ENCODE measurements at regions not wholly inside any gene's neighbourhood (a gene's known extent, or its start where the extent isn't known, plus 50 kb on each side); places are given as distances from the start of the nearest gene placed in this dataset.

- peak; percentile 32 for DNase-seq (ENCODE audit: low read depth, low spot score)
- dilution Hi-C loops (cut with MboI; ENCODE audit: extremely low pct_ligation_motif_present, low sequenced_read_pairs), result no loop called here
- Histone ChIP-seq H3K79me2 (ENCODE audit: control insufficient read depth, insufficient read depth, low read length) (no peaks in the 10 kb centered on the region), H3K9me3 (ENCODE audit: control insufficient read depth, low read depth, low read length) (no peaks in the 10 kb centered on the region), H3K4me2 (ENCODE audit: control insufficient read depth, extremely low read depth, insufficient read depth, low read depth, low read length) (peak overlapping the region; percentile 95), H3K4me3 (ENCODE audit: control insufficient read depth in 2 of 3, extremely low read depth in 1 of 3, insufficient read depth in 2 of 3, low read depth in 1 of 3, low read length in 3 of 3) (peak overlapping the region in 2 of 3 experiments; percentile 2 to 47), H3K9me1 (ENCODE audit: control insufficient read depth, extremely low read depth, insufficient read depth, low read length) (no peaks in the 10 kb centered on the region), H3K27ac (ENCODE audit: control insufficient read depth, insufficient read depth, low read length) (peak overlapping the region; percentile 86), H3K9ac (ENCODE audit: control insufficient read depth, extremely low read depth, insufficient read depth, low read length) (peak overlapping the region; percentile 34), H3K36me3 (ENCODE audit: control insufficient read depth in 2 of 2, extremely low read depth in 1 of 2, insufficient read depth in 2 of 2, low read length in 2 of 2) (no peaks in the 10 kb centered on the region), H2AFZ (ENCODE audit: control insufficient read depth, low read length) (peak overlapping the region; percentile 86), H3K27me3 (ENCODE audit: control insufficient read depth, extremely low read depth, insufficient read depth, low read length) (no peaks in the 10 kb centered on the region), H4K20me1 (ENCODE audit: control insufficient read depth, extremely low read depth, insufficient read depth, low read length) (no peaks in the 10 kb centered on the region), H3K4me1 (ENCODE audit: control insufficient read depth, extremely low read depth, insufficient read depth, low read length) (peaks cover 23% of the 10 kb centered on the region)
- no peak for FAIRE-seq
- TF ChIP-seq EZH2 (IDR thresholded peaks at IDR 0.05; ENCODE audit: low read length), result no peak
- no peak for TF ChIP-seq CTCF (optimal IDR thresholded peaks at IDR 0.05 in 1 of 3, IDR thresholded peaks at IDR 0.05 in 1 of 3, conservative IDR thresholded peaks at IDR 0.05 in 1 of 3; ENCODE audit: extremely low read depth in 1 of 3, insufficient read depth in 2 of 3, low read length in 3 of 3)
Measured at GRCh38 chr20:19047951-19048296, 164.5 kb upstream of the SLC24A3 start.

GRCh38 chr20:19048995-19049501 lies 163.4 kb upstream of the SLC24A3 start:
- H3K9ac ChIP-seq (ENCODE audit: control insufficient read depth, extremely low read depth, insufficient read depth, low read length), result no peak overlapping the region
- H3K79me2 ChIP-seq (ENCODE audit: control insufficient read depth, insufficient read depth, low read length), result no peaks in the 10 kb centered on the region
- no peaks in the 10 kb centered on the region for H3K9me1 ChIP-seq (ENCODE audit: control insufficient read depth, extremely low read depth, insufficient read depth, low read length)
- no peaks in the 10 kb centered on the region for H3K27me3 ChIP-seq (ENCODE audit: control insufficient read depth, extremely low read depth, insufficient read depth, low read length)
- dilution Hi-C loops (cut with MboI; ENCODE audit: extremely low pct_ligation_motif_present, low sequenced_read_pairs), result no loop called here
- no peak overlapping the region for H3K27ac ChIP-seq (ENCODE audit: control insufficient read depth, insufficient read depth, low read length)
- H4K20me1 ChIP-seq (ENCODE audit: control insufficient read depth, extremely low read depth, insufficient read depth, low read length), result no peaks in the 10 kb centered on the region
- H3K4me3 ChIP-seq (ENCODE audit: control insufficient read depth in 2 of 3, extremely low read depth in 1 of 3, insufficient read depth in 2 of 3, low read depth in 1 of 3, low read length in 3 of 3), result no peak overlapping the region
- DNase-seq (ENCODE audit: low read depth, low spot score) (no peak), FAIRE-seq (no peak)
- no peak overlapping the region for H3K4me2 ChIP-seq (ENCODE audit: control insufficient read depth, extremely low read depth, insufficient read depth, low read depth, low read length)
- TF ChIP-seq EZH2 (IDR thresholded peaks at IDR 0.05; ENCODE audit: low read length), result no peak
- TF ChIP-seq CTCF (optimal IDR thresholded peaks at IDR 0.05 in 1 of 3, IDR thresholded peaks at IDR 0.05 in 1 of 3, conservative IDR thresholded peaks at IDR 0.05 in 1 of 3; ENCODE audit: extremely low read depth in 1 of 3, insufficient read depth in 2 of 3, low read length in 3 of 3), result no peak
- H2AFZ ChIP-seq (ENCODE audit: control insufficient read depth, low read length), result peak overlapping the region; percentile 57
- no peaks in the 10 kb centered on the region for H3K9me3 ChIP-seq (ENCODE audit: control insufficient read depth, low read depth, low read length)
- no peaks in the 10 kb centered on the region for H3K36me3 ChIP-seq (ENCODE audit: control insufficient read depth in 2 of 2, extremely low read depth in 1 of 2, insufficient read depth in 2 of 2, low read length in 2 of 2)
- H3K4me1 ChIP-seq (ENCODE audit: control insufficient read depth, extremely low read depth, insufficient read depth, low read length), result peaks cover 23% of the 10 kb centered on the region
